ENCODE measurements at regions not wholly inside any gene's neighbourhood (a gene's known extent, or its start where the extent isn't known, plus 50 kb on each side); places are given as distances from the start of the nearest gene placed in this dataset.

DNA sequence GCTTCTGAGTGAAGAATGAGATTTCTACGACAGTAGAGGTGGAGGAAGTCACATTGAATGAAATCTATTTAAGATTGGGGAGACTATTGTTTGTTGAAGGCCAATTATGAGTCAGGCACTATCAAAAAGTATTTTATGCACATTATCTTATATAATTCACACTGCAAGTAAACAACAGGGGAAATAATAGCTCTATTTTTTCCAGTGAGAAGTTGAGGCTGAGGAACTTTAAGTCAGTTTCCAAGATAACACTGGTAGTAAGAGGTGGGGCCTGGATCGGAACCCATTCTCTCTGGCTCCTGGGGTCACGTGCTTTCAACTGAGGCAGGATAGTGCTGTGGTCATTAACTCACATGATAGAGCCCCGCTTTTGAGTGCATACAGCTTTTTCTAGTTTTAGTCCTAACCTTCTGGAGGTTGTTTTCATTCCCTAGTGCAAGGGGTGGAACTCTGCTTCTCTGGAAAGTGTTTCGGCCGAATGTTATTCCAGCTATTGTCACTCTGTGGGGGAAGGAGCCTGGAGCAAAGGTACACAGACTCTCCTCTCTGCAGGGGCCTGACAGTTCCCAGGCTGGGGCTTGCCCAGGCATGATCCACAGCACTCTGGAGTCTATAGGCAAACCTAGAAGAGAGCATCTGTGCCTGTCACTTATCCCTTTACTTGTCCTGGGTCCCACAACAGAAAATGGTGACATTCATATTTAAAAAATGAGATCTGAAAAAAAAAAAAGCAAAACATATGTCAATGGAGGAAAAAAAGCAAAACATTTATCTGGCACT is 352.4 kb upstream of the ACTBL2 start:
- H3K4me3 ChIP-seq: no peak overlapping the region
- 59 to 60% methylated on average over 4 to 6 of the region's 6 CpGs for whole genome bisulfite sequencing, 2 donors (ENCODE audit: low coverage in 1 of 2)
- H3K27ac ChIP-seq: no peak overlapping the region
- no peak for ATAC-seq
- H3K9me3 ChIP-seq: peaks cover 0 to 5% (median 0%) of the 10 kb centered on the region in 3 donors
- TF ChIP-seq, protein P1, sequence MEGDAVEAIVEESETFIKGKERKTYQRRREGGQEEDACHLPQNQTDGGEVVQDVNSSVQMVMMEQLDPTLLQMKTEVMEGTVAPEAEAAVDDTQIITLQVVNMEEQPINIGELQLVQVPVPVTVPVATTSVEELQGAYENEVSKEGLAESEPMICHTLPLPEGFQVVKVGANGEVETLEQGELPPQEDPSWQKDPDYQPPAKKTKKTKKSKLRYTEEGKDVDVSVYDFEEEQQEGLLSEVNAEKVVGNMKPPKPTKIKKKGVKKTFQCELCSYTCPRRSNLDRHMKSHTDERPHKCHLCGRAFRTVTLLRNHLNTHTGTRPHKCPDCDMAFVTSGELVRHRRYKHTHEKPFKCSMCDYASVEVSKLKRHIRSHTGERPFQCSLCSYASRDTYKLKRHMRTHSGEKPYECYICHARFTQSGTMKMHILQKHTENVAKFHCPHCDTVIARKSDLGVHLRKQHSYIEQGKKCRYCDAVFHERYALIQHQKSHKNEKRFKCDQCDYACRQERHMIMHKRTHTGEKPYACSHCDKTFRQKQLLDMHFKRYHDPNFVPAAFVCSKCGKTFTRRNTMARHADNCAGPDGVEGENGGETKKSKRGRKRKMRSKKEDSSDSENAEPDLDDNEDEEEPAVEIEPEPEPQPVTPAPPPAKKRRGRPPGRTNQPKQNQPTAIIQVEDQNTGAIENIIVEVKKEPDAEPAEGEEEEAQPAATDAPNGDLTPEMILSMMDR (IDR thresholded peaks at IDR 0.05): no peak
- TF ChIP-seq POLR2A (IDR thresholded peaks at IDR 0.05) (no peak), EP300 (IDR thresholded peaks at IDR 0.05) (no peak)
- H3K4me1 ChIP-seq: no peaks in the 10 kb centered on the region
- H3K27me3 ChIP-seq: no peaks in the 10 kb centered on the region
- no peaks in the 10 kb centered on the region for H3K36me3 ChIP-seq

DNA sequence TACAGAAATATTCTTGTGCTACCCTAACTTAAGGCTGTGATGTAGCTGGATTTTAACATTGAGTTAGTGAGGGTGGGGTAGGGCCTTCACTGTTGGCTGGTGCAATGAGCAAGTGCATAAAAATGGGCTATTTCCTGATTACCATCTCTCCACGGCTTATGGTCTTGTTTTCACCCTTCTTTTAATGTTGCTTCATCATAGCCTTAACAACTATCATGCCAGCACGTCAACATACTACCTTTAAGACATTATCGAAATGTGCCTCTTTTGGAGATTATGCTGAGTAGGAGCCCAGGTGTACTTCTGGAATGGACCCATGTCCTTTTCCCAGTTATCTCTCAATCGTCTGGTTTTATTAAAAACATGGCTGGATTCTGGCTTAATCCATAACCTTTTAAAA is 350.9 kb upstream of the ACTBL2 start:
- H3K4me1 ChIP-seq: no peaks in the 10 kb centered on the region
- no peaks in the 10 kb centered on the region for H3K36me3 ChIP-seq
- no peak for ATAC-seq
- no peak overlapping the region for H3K4me3 ChIP-seq
- peaks cover 0 to 5% (median 0%) of the 10 kb centered on the region in 3 donors for H3K9me3 ChIP-seq
- 89 to 93% methylated on average over 3 to 4 of the region's 4 CpGs for WGBS, 2 donors (ENCODE audit: low coverage in 1 of 2)
- no peaks in the 10 kb centered on the region for H3K27me3 ChIP-seq
- TF ChIP-seq EP300 (IDR thresholded peaks at IDR 0.05) (no peak), POLR2A (IDR thresholded peaks at IDR 0.05) (no peak), POLR2AphosphoS5 (IDR thresholded peaks at IDR 0.05) (no peak)
- TF ChIP-seq, protein P1 (IDR thresholded peaks at IDR 0.05): no peak
- no peak overlapping the region for H3K27ac ChIP-seq

DNA sequence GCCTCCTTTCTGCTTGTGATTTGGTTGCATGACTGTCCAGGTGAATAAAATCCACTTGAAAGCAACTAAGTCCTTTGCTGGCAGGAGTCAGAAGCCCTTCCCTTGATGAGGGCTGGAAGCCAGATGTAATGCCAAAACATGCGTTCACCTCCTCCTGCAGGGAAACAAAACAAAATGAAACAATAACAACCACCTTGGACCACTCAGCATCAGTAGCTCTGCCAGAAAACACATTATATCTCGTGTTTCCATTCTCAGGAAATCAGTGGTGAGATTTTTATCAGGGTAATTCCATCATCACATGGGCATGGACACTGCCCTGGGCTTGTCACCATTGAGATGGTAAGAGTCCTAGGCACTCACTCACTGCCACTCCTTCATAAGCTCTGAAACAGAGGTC is 350.3 kb upstream of the ACTBL2 start:
- H3K36me3 ChIP-seq: no peaks in the 10 kb centered on the region
- no peak for ATAC-seq
- H3K27me3 ChIP-seq: no peaks in the 10 kb centered on the region
- H3K4me1 ChIP-seq: no peaks in the 10 kb centered on the region
- WGBS, 2 donors (ENCODE audit: low coverage in 1 of 2): 67 to 70% methylated on average over 1 to 2 of the region's 2 CpGs
- TF ChIP-seq EP300 (IDR thresholded peaks at IDR 0.05): no peak
- TF ChIP-seq POLR2A (IDR thresholded peaks at IDR 0.05): no peak
- TF ChIP-seq POLR2AphosphoS5 (IDR thresholded peaks at IDR 0.05): no peak
- TF ChIP-seq, protein P1 (IDR thresholded peaks at IDR 0.05): no peak
- peaks cover 0 to 5% (median 0%) of the 10 kb centered on the region in 3 donors for H3K9me3 ChIP-seq
- no peak overlapping the region for H3K27ac ChIP-seq
- no peak overlapping the region for H3K4me3 ChIP-seq

DNA sequence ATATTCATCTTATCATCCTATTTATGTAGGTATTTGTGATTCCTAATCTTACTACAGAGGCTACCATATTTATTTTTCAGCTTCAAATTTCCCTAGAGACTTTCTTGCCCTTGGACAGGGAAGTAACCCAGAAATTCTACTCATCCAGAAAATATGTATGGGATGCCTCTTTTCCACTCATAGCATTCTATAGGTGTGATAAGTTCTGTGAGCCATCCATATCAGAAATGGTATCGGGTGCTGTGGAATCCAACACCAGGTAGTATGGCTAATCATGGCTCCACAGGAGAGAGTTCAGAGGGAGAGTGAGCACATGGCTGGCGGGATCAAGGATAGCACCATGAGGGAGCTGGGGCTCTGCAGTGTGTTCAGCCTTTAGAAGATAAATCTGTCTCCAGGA is 349.3 kb upstream of the ACTBL2 start:
- Histone ChIP-seq H3K4me1 (no peaks in the 10 kb centered on the region), H3K36me3 (no peaks in the 10 kb centered on the region), H3K27ac (no peak overlapping the region), H3K27me3 (no peaks in the 10 kb centered on the region), H3K9me3 (peaks cover 0 to 5% (median 0%) of the 10 kb centered on the region in 3 donors), H3K4me3 (no peak overlapping the region)
- TF ChIP-seq EP300 (IDR thresholded peaks at IDR 0.05) (no peak), POLR2A (IDR thresholded peaks at IDR 0.05) (no peak), POLR2AphosphoS5 (IDR thresholded peaks at IDR 0.05) (no peak)
- TF ChIP-seq, protein P1 (IDR thresholded peaks at IDR 0.05): no peak
- no peak for ATAC-seq
- WGBS, 2 donors (ENCODE audit: low coverage in 1 of 2): 88 to 100% methylated on average over 2 of the region's 2 CpGs

DNA sequence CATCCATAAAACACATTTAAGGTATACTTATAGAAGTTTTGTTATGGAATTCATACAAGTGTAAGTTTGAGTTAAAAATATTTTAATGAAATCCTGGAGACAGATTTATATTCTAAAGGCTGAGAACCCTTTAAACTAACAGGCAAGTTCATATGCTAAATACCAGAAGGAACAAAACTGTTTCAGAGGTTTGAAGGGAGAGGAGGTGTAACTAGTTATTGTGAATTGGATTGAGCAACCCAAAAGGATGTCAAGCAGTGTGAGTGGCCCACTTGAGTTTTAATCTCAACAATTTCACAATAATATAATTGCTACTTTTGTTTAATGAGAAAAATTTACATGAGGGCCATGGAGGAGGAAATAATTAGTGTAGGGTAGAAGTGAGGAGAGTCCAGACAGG is 348.5 kb upstream of the ACTBL2 start:
- H3K27ac ChIP-seq: no peak overlapping the region
- H3K4me3 ChIP-seq: no peak overlapping the region
- TF ChIP-seq POLR2A (IDR thresholded peaks at IDR 0.05): no peak
- TF ChIP-seq, protein P1 (IDR thresholded peaks at IDR 0.05): no peak
- no peak for TF ChIP-seq POLR2AphosphoS5 (IDR thresholded peaks at IDR 0.05)
- no peak for TF ChIP-seq EP300 (IDR thresholded peaks at IDR 0.05)
- no peaks in the 10 kb centered on the region for H3K27me3 ChIP-seq
- no peaks in the 10 kb centered on the region for H3K9me3 ChIP-seq
- H3K4me1 ChIP-seq: no peaks in the 10 kb centered on the region
- H3K36me3 ChIP-seq: no peaks in the 10 kb centered on the region
- ATAC-seq: no peak
